ENCODE measurements at regions not wholly inside any gene's neighbourhood (a gene's known extent, or its start where the extent isn't known, plus 50 kb on each side); places are given as distances from the start of the nearest gene placed in this dataset.

DNA sequence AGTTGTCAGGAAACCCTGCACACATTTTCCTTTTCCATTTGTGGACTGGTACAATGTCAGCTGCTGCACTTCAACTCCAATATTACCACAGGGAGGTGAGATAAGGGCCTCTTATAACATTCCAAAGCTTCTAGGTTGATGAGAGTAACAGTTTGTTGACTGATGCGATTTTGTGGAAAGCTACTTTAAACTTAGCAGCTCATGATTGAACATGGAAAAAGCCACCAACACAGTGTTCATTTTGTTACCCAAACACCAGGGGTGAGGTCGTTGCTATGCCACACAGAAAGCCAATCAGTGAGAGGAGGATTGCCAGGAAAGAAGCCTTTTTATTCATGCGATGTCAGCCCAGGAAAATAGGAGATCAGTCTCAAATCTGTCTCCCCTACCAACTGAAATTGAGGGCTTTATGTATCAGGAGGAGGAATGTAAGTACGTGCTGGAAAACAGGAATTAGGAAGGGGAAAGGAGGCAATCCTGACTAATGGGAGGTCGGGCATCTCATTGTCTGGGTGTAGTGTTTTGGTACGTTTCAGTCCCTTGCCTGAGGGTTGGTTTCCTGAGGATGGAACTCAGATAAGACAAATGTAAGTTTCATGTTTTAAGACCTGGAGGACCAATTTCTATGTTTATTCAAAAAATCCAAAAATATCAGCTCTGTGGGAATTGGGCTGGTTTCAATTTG is 92.7 kb upstream of the PLEKHA5 start:
- TF ChIP-seq EZH2phosphoT487 (IDR thresholded peaks at IDR 0.05; ENCODE audit: borderline replicate concordance) (no peak), CTCF (conservative IDR thresholded peaks at IDR 0.05; ENCODE audit: low read length) (no peak)

Data from Loucy (cell line).